Natural killer cell (primary cell): ENCODE measurements at regions not wholly inside any gene's neighbourhood (a gene's known extent, or its start where the extent isn't known, plus 50 kb on each side); places are given as distances from the start of the nearest gene placed in this dataset.

ENCODE experiments used
- ATAC-seq, 3 donors: fragments of 150-1000 bp in 2 of 3; fragments of 200-7000 bp in 1 of 3; cut with Tn5 transposase; 1 replicate in 1 of 3; 2 replicates in 2 of 3; pipeline ENCODE4 v1.10.0; 2021; ENCODE audit warnings: mild to moderate bottlenecking in 2 of 3, moderate library complexity in 2 of 3
- DNase-seq, 2 donors: peaks; one replicate each; pipeline versions ENCODE4 v3.0.0 to v3.0.0-alpha.2; 2013 to 2021; ENCODE audit warnings: mixed read lengths in 1 of 2
- H3K27ac ChIP-seq: one replicate; pipeline ENCODE4 v1.5.1; 2013; ENCODE audit warnings: mild to moderate bottlenecking, low read length
- H3K27me3 ChIP-seq: one replicate; pipeline ENCODE4 v1.6.1; 2013; ENCODE audit warnings: low read length; ENCODE audit not compliant: control insufficient read depth, insufficient read depth
- H3K36me3 ChIP-seq: one replicate; pipeline ENCODE4 v1.6.1; 2013; ENCODE audit warnings: low read length; ENCODE audit not compliant: control insufficient read depth, insufficient read depth
- H3K4me1 ChIP-seq: one replicate; pipeline ENCODE4 v1.6.1; 2013; ENCODE audit warnings: low read length; ENCODE audit not compliant: control insufficient read depth, insufficient read depth
- H3K4me3 ChIP-seq: one replicate; pipeline ENCODE4 v1.5.1; 2013; ENCODE audit warnings: low read length
- H3K9me3 ChIP-seq: one replicate; pipeline ENCODE4 v1.6.1; 2013; ENCODE audit warnings: low read length; ENCODE audit not compliant: control insufficient read depth, insufficient read depth
- H3K27ac Mint-ChIP-seq, 2 donors: one replicate each; pipeline ENCODE4 v1.8.0; 2022; ENCODE audit warnings: mild to moderate bottlenecking in 2 of 2, mixed read lengths in 2 of 2, moderate library complexity in 1 of 2
- H3K27me3 Mint-ChIP-seq, 2 donors: one replicate each; pipeline ENCODE4 v1.8.0; 2022; ENCODE audit warnings: low read depth in 2 of 2, mixed read lengths in 2 of 2
- H3K36me3 Mint-ChIP-seq: one replicate; pipeline ENCODE4 v1.8.0; 2022; ENCODE audit warnings: mixed read lengths
- H3K4me1 Mint-ChIP-seq, 2 donors: one replicate each; pipeline ENCODE4 v1.8.0; 2022; ENCODE audit warnings: mixed read lengths in 2 of 2
- H3K4me3 Mint-ChIP-seq: one replicate; pipeline ENCODE4 v1.8.0; 2022; ENCODE audit warnings: mild to moderate bottlenecking, moderate library complexity, mixed read lengths
- H3K9me3 Mint-ChIP-seq, 2 donors: one replicate each; pipeline ENCODE4 v1.8.0; 2022; ENCODE audit warnings: mixed read lengths in 2 of 2
- CTCF ChIP-seq: fragments of 200-600 bp; IDR thresholded peaks from one replicate; pipeline ENCODE4 v1.8.0; 2022; ENCODE audit warnings: antibody characterized with exemption
- WGBS: methylation state at CpG from one replicate; pipeline ENCODE4 v1.1.7; 2013; ENCODE audit warnings: missing lambda C conversion rate; ENCODE audit not compliant: insufficient coverage; 5-methylcytosine and 5-hydroxymethylcytosine counted together
- intact Hi-C: fragments of 100-400 bp; cut with micrococcal nuclease; formaldehyde crosslinking; loops from one replicate; pipeline ENCODE4 v1.14.2; 2022

GRCh38 chr20:60957621-60958020 lies 294.4 kb upstream of the CDH4 start:
- no peaks in the 10 kb centered on the region for H3K9me3 Mint-ChIP-seq
- no peak overlapping the region for H3K27ac ChIP-seq
- 71% methylated on average over 3 of the region's 3 CpGs for WGBS
- H3K36me3 Mint-ChIP-seq = no peaks in the 10 kb centered on the region
- no peaks in the 10 kb centered on the region for H3K36me3 ChIP-seq
- no peaks in the 10 kb centered on the region for H3K9me3 ChIP-seq
- no peak for TF ChIP-seq CTCF
- no peak for DNase-seq
- no peak overlapping the region for H3K27ac Mint-ChIP-seq
- H3K4me1 ChIP-seq = no peaks in the 10 kb centered on the region
- intact Hi-C loops = no loop called here
- no peak overlapping the region for H3K4me3 ChIP-seq
- no peak overlapping the region for H3K4me3 Mint-ChIP-seq
- H3K27me3 ChIP-seq = no peaks in the 10 kb centered on the region
- peaks cover 3 to 21% of the 10 kb centered on the region in 2 donors for H3K27me3 Mint-ChIP-seq
- no peaks in the 10 kb centered on the region for H3K4me1 Mint-ChIP-seq
- no peak for ATAC-seq

- no peaks in the 10 kb centered on the region for H3K36me3 Mint-ChIP-seq
- H3K4me1 Mint-ChIP-seq = no peaks in the 10 kb centered on the region
- no peaks in the 10 kb centered on the region for H3K36me3 ChIP-seq
- H3K4me3 Mint-ChIP-seq = no peak overlapping the region
- H3K27ac Mint-ChIP-seq = no peak overlapping the region
- intact Hi-C loops = no loop called here
- no peak for DNase-seq
- ATAC-seq = no peak
- no peaks in the 10 kb centered on the region for H3K27me3 ChIP-seq
- no peaks in the 10 kb centered on the region for H3K4me1 ChIP-seq
- no peak overlapping the region for H3K4me3 ChIP-seq
- WGBS = 60% methylated on average over 3 of the region's 3 CpGs
- TF ChIP-seq CTCF = no peak
- peaks cover 3 to 21% of the 10 kb centered on the region in 2 donors for H3K27me3 Mint-ChIP-seq
- no peaks in the 10 kb centered on the region for H3K9me3 Mint-ChIP-seq
- no peaks in the 10 kb centered on the region for H3K9me3 ChIP-seq
- no peak overlapping the region for H3K27ac ChIP-seq
These were observed 292.1 kb upstream of the CDH4 start for GRCh38 chr20:60959971-60960370.

- WGBS = 79% methylated on average over 5 of the region's 5 CpGs
- no peak overlapping the region for H3K27ac Mint-ChIP-seq
- no peak overlapping the region for H3K4me3 Mint-ChIP-seq
- ATAC-seq (no peak), DNase-seq (no peak)
- Histone ChIP-seq H3K27ac (no peak overlapping the region), H3K4me3 (no peak overlapping the region), H3K4me1 (no peaks in the 10 kb centered on the region), H3K36me3 (no peaks in the 10 kb centered on the region), H3K27me3 (no peaks in the 10 kb centered on the region), H3K9me3 (no peaks in the 10 kb centered on the region)
- no peaks in the 10 kb centered on the region for H3K4me1 Mint-ChIP-seq
- H3K36me3 Mint-ChIP-seq = no peaks in the 10 kb centered on the region
- no peak for TF ChIP-seq CTCF
- H3K9me3 Mint-ChIP-seq = no peaks in the 10 kb centered on the region
- intact Hi-C loops = no loop called here
- peaks cover 3 to 21% of the 10 kb centered on the region in 2 donors for H3K27me3 Mint-ChIP-seq
These were observed 291.6 kb upstream of the CDH4 start for GRCh38 chr20:60960500-60960899.

- WGBS = 90% methylated on average over 7 of the region's 7 CpGs
These were observed 290.5 kb upstream of the CDH4 start for GRCh38 chr20:60961551-60961950.

More at GRCh38 chr20:60961551-60961950, 290.5 kb upstream of the CDH4 start:
- Histone ChIP-seq H3K4me1 (no peaks in the 10 kb centered on the region), H3K4me3 (no peak overlapping the region), H3K36me3 (no peaks in the 10 kb centered on the region), H3K27ac (no peak overlapping the region), H3K27me3 (no peaks in the 10 kb centered on the region), H3K9me3 (no peaks in the 10 kb centered on the region)
- Mint-ChIP-seq H3K27me3 (peaks cover 3 to 21% of the 10 kb centered on the region in 2 donors), H3K36me3 (no peaks in the 10 kb centered on the region), H3K9me3 (no peaks in the 10 kb centered on the region), H3K4me3 (no peak overlapping the region), H3K4me1 (no peaks in the 10 kb centered on the region), H3K27ac (no peak overlapping the region)
- DNase-seq = no peak
- no peak for ATAC-seq
- no peak for TF ChIP-seq CTCF
- intact Hi-C loops = no loop called here
